LNCAP (cell line): ENCODE measurements at regions not wholly inside any gene's neighbourhood (a gene's known extent, or its start where the extent isn't known, plus 50 kb on each side); places are given as distances from the start of the nearest gene placed in this dataset.

ENCODE experiments used
- TF ChIP-seq, protein P1 (sequence below): fragments of 450-650 bp; IDR thresholded peaks from 2 replicates; pipeline ENCODE4 v1.5.1; 2017; ENCODE audit warnings: mild to moderate bottlenecking

DNA sequence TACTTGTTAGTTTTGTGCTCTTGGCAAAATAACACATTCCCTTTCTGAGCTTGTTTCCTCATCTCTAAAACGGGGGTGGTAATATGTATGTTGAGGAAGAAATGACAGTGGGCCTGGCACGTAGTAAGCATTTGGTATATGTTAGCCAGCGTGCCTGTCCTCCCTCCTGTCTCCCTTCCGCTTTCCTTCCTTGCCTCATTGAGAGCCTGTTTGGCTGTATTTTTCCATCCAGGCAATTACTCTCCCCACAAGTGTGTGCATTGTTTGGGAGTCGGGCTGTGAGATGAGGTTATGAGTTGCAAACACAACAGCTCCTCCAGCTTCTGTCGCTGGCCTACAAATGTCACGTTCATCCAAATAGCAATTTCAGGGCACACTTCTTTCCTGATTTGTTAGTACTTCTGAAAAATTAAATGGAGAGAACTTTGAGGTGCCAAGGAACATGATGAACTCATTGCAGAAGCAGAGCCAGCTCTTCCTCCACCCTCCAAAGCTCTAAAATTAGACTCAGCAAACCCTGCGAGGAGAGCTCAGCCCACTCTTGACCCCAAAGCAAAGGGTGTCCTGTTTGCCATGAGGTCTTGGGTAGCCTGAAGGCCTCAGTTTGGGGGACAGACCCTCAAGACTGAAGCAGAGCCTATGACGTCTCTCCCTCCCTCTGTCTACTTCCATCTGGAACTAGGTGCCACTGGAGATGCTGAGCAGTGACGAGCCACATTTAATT lies 50.7 kb upstream of the TOX2 start:
- TF ChIP-seq, protein P1, sequence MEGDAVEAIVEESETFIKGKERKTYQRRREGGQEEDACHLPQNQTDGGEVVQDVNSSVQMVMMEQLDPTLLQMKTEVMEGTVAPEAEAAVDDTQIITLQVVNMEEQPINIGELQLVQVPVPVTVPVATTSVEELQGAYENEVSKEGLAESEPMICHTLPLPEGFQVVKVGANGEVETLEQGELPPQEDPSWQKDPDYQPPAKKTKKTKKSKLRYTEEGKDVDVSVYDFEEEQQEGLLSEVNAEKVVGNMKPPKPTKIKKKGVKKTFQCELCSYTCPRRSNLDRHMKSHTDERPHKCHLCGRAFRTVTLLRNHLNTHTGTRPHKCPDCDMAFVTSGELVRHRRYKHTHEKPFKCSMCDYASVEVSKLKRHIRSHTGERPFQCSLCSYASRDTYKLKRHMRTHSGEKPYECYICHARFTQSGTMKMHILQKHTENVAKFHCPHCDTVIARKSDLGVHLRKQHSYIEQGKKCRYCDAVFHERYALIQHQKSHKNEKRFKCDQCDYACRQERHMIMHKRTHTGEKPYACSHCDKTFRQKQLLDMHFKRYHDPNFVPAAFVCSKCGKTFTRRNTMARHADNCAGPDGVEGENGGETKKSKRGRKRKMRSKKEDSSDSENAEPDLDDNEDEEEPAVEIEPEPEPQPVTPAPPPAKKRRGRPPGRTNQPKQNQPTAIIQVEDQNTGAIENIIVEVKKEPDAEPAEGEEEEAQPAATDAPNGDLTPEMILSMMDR, result no peak

- TF ChIP-seq, protein P1, result no peak
These were observed 51.3 kb upstream of the TOX2 start for GRCh38 chr20:43863330-43863729.

DNA sequence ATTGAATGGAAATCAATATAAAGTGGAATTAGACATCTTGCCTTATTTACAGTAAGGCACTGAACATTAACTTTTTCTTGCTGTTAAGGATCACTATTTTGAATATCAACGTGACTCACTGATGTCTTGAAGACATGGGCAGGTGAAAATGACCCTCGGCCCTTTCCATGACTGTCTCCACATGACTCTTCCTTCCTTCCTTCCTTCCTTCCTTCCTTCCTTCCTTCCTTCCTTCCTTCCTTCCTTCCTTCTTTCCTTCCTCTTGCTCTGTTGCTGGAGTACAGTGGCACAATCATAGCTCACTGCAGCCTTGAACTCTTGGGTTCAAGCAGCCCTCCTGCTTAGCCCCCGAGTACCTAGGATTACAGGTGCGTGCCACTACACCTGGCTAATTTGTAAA lies 52.2 kb upstream of the TOX2 start:
- TF ChIP-seq, protein P1, result no peak

- TF ChIP-seq, protein P1, result no peak
These were observed 54.7 kb upstream of the TOX2 start for GRCh38 chr20:43859994-43860393.

DNA sequence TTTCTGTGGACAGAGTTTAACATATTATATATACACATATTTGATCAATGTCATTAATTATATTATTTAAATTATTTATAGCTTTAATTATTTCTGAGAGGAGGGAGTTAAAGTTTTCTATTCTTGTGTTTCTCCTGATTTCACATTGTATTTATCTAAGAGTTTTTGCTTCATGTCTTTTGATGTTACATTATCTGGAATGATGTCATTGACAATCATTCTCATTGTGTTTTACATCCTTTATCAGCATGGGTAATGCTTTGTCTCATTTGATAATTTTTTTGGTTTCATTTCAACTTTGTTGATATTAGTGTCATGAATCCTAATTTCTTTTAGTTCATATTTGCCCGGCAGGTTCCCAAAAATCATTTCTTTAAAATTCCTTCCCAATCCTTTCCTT lies 56.7 kb upstream of the TOX2 start:
- TF ChIP-seq, protein P1, result no peak

- TF ChIP-seq, protein P1, result no peak
These were observed 57.5 kb upstream of the TOX2 start for GRCh38 chr20:43857127-43857526.

- TF ChIP-seq, protein P1, result no peak
These were observed 58.8 kb upstream of the TOX2 start for GRCh38 chr20:43855803-43856202.

DNA sequence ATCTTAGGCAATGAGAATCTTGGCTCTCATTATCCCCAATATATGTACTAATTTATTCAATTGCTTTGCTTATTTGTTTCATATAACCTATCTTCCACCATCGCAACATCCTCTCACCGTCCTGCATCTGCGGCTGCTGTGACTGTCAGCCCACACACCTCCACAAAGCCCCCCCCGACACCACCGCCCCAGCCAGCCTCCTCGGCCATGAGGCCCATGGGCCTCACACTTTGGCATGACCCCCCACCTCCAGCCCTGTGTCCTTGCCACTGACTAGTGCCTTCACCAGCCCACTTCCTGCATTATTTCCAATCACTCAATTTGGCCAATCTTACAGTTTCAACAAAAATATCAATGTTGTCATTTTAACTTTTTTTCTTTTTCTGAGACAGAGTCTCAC lies 60.7 kb upstream of the TOX2 start:
- TF ChIP-seq, protein P1, result no peak
